ENCODE measurements at regions not wholly inside any gene's neighbourhood (a gene's known extent, or its start where the extent isn't known, plus 50 kb on each side); places are given as distances from the start of the nearest gene placed in this dataset.

- TF ChIP-seq CTCF (IDR thresholded peaks at IDR 0.05; ENCODE audit: low read depth, low read length, missing input control): no peak
- TF ChIP-seq TAF1 (conservative IDR thresholded peaks at IDR 0.05): no peak
Observed at GRCh38 chr12:65754290-65754689, 70.0 kb upstream of the HMGA2 start.

Data from liver (tissue), 3 donors.